GM21825 (cell line): ENCODE measurements at regions not wholly inside any gene's neighbourhood (a gene's known extent, or its start where the extent isn't known, plus 50 kb on each side); places are given as distances from the start of the nearest gene placed in this dataset.

Experiments used
- ATAC-seq: cut with Tn5 transposase; IDR thresholded peaks from one replicate; pipeline ENCODE4 v1.9.1; 2021; ENCODE audit warnings: mild to moderate bottlenecking, moderate library complexity; ENCODE audit not compliant: unreplicated experiment

DNA sequence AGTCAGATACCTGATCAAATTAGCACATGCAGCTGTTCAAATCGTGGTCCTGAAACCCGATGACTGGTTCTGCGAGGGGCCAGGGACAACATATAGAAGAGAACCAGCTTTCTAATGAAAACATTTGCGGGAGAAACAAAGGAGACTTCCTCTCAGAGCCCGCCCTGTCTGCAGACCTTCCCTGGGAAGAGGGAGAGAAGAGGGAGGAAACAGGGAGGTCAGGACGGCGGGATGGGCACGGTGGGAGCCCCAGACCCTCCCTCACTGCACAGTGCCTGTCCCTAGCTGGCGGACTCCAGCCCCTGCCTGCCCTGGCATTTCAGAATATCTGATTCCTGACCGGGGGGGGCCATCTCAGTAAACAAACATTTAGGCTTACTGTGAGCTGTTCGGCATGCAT, 317.3 kb downstream of the FOXL1 start:
- ATAC-seq, result no peak

- ATAC-seq, result no peak
These were observed 318.6 kb downstream of the FOXL1 start for GRCh38 chr16:86896976-86897375.

DNA sequence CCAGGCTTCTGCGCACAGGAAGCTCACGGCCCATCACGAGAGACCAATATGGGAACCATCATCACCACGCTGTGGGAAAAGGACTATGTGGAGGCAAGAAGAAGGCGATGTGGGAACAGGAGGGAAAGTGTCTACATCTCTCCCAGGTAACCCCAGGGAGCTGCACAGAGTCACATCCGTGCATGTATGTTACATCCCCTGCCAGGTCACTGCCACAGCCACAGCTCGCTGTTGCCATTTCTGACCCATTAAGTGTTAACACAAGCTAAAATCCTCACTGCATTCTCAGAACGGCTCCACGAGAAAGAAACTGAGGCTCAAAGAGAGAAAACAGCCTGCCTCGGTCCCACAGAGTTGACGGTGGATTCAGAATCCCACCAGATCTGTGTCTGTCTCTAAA, 319.1 kb downstream of the FOXL1 start:
- no peak for ATAC-seq

GRCh38 chr16:86898386-86898785, 320.0 kb downstream of the FOXL1 start:
- no peak for ATAC-seq

- ATAC-seq, result no peak
These were observed 320.8 kb downstream of the FOXL1 start for GRCh38 chr16:86899151-86899550.

DNA sequence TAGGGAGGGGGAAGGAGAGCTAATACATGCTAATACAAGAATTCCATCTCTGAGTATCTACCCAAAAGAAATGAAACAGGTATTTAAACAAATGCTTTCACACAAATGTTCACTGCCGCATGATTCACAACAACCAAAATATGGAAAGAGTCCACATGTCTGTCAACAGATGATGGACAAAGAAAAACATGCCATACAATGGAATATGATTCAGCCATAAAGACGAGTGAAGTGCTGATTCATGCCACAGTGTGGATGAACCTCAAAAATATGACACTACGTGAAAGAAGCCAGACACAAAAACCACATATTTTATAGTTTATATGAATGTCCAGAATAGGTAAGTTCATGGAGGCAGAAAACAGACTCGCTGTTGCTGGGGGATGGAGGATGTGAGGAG, 321.4 kb downstream of the FOXL1 start:
- no peak for ATAC-seq

GRCh38 chr16:86901483-86901882, 323.1 kb downstream of the FOXL1 start:
- ATAC-seq, result no peak

- no peak for ATAC-seq
These were observed 324.3 kb downstream of the FOXL1 start for GRCh38 chr16:86902656-86903001.

DNA sequence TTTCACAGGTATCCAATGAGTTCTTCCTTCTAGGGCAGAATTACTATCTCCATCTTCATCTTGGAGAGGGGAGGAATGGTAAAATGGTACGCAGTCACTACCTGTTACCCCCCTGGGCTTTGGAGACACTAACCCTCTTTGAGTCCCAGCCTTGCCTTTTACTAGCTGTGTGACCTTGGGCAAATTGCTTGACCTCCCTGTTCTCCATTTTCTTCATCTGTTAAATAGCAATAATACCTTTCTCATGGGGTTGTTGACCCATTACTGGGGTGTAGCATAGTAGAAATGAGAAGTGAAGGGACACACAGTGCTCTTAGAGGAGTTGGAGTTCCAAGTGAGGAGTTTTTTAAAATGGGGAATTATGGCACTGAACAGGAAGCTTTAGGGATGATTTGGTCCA, 324.7 kb downstream of the FOXL1 start:
- no peak for ATAC-seq

GRCh38 chr16:86905302-86905701, 327.0 kb downstream of the FOXL1 start:
- ATAC-seq, result no peak

GRCh38 chr16:86906623-86907022, 328.3 kb downstream of the FOXL1 start:
- ATAC-seq, result no peak

GRCh38 chr16:86909359-86910160, 331.2 kb downstream of the FOXL1 start:
- ATAC-seq, result no peak

GRCh38 chr16:86910161-86910769, 331.9 kb downstream of the FOXL1 start:
- ATAC-seq, result no peak

GRCh38 chr16:86911437-86911958, 333.1 kb downstream of the FOXL1 start:
- no peak for ATAC-seq

GRCh38 chr16:86913886-86914285, 335.5 kb downstream of the FOXL1 start:
- ATAC-seq, result no peak

GRCh38 chr16:86914876-86915717, 336.7 kb downstream of the FOXL1 start:
- no peak for ATAC-seq

- ATAC-seq, result no peak
These were observed 339.4 kb downstream of the FOXL1 start for GRCh38 chr16:86917471-86918365.

DNA sequence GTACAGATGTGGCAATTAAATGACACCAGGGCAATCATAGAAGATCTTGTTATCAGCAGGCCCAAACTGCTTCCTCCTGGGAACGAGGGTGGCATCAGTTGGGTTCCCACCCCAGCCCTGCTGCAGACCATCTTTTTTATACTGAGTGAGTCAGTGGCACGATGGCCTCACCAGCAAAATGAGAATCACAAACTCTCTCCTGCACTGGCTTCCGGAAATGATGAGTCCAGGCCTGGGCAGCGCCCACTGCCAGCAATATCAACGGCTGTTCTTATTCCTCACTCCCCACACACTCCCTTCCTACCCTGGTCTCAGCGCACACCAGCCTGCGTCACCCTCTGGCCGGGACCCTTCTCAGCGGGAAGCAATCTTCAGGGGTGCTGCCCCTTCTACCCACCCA, 340.3 kb downstream of the FOXL1 start:
- no peak for ATAC-seq

DNA sequence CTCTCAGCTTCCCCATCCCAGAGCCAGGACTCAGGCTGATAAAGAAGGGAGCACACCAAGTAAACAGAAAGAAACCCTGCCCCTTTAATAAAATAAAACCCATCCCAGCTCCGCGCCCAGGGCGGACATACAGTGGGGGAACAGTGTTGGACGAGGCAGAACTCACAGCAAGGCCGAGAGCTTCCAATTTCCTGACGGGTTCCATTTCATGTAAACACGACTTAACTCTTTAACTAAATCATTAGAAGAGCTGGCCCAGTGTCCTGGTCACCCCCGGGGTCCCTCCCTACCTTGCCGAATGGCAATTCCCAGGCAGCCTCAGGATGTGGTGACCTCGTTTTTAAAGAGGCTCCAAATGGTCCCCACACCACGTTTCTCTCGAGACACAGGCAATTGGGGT, 340.7 kb downstream of the FOXL1 start:
- no peak for ATAC-seq

GRCh38 chr16:86919578-86920305, 341.4 kb downstream of the FOXL1 start:
- no peak for ATAC-seq
